HFF-Myc (cell line): ENCODE measurements at regions not wholly inside any gene's neighbourhood (a gene's known extent, or its start where the extent isn't known, plus 50 kb on each side); places are given as distances from the start of the nearest gene placed in this dataset.

Source experiments
- DNase-seq: peaks from one replicate; pipeline ENCODE4 v3.0.0-alpha.2; 2011; ENCODE audit warnings: low read depth; ENCODE audit errors: extremely low read depth
- H3K4me3 ChIP-seq: replicated peaks from 2 replicates; pipeline ENCODE4 v1.5.1; 2011; ENCODE audit warnings: low read depth, mild to moderate bottlenecking, control low read depth, low read length
- CTCF ChIP-seq: IDR thresholded peaks from 2 replicates; pipeline ENCODE4 v1.5.1; 2012; ENCODE audit warnings: mild to moderate bottlenecking, low read depth, low read length, control low read depth; ENCODE audit errors: missing control alignments

- no peak overlapping the region for H3K4me3 ChIP-seq
- TF ChIP-seq CTCF: no peak
- DNase-seq: no peak
These were observed 78.3 kb upstream of the POLG start for GRCh38 chr15:89412905-89413411.

GRCh38 chr15:89410039-89410435 lies 75.4 kb upstream of the POLG start:
- no peak for DNase-seq
- H3K4me3 ChIP-seq: no peak overlapping the region
- TF ChIP-seq CTCF: no peak

- no peak for TF ChIP-seq CTCF
- no peak overlapping the region for H3K4me3 ChIP-seq
- DNase-seq: no peak
These were observed 74.8 kb upstream of the POLG start for GRCh38 chr15:89409184-89410038.

GRCh38 chr15:89408372-89409183 lies 74.0 kb upstream of the POLG start:
- no peak for TF ChIP-seq CTCF
- H3K4me3 ChIP-seq: no peak overlapping the region
- DNase-seq: no peak

- H3K4me3 ChIP-seq: no peak overlapping the region
- TF ChIP-seq CTCF: no peak
- no peak for DNase-seq
These were observed 72.5 kb upstream of the POLG start for GRCh38 chr15:89406940-89407607.

- DNase-seq: no peak
- TF ChIP-seq CTCF: no peak
- H3K4me3 ChIP-seq: no peak overlapping the region
These were observed 71.8 kb upstream of the POLG start for GRCh38 chr15:89406218-89406939.
